ENCODE measurements at regions not wholly inside any gene's neighbourhood (a gene's known extent, or its start where the extent isn't known, plus 50 kb on each side); places are given as distances from the start of the nearest gene placed in this dataset.
"Not testable (repeated sequence)": the region's sequence is repeated elsewhere in the genome, so short reads cannot be mapped to it uniquely, and the experiment has no call there.

- no peak for DNase-seq (ENCODE audit: low spot score)
Measured at GRCh38 chr17:83204230-83204725, 124.9 kb downstream of the METRNL start.

GRCh38 chr17:83204736-83205386 lies 125.5 kb downstream of the METRNL start:
- DNase-seq (ENCODE audit: low spot score), result not testable (repeated sequence)

- not testable (repeated sequence) for DNase-seq (ENCODE audit: low spot score)
Measured at GRCh38 chr17:83205387-83206035, 126.1 kb downstream of the METRNL start.

- DNase-seq (ENCODE audit: low spot score), result not testable (repeated sequence)
Measured at GRCh38 chr17:83206036-83206394, 126.6 kb downstream of the METRNL start.

- DNase-seq (ENCODE audit: low spot score), result not testable (repeated sequence)
Measured at GRCh38 chr17:83206819-83207588, 127.6 kb downstream of the METRNL start.

- DNase-seq (ENCODE audit: low spot score), result not testable (repeated sequence)
Measured at GRCh38 chr17:83247001-83247400, 167.6 kb downstream of the METRNL start.
